SK-N-SH treated with all-trans-retinoic acid at 6 μM for 48 hours (cell line): ENCODE measurements at regions not wholly inside any gene's neighbourhood (a gene's known extent, or its start where the extent isn't known, plus 50 kb on each side); places are given as distances from the start of the nearest gene placed in this dataset.
"Not testable (repeated sequence)": the region's sequence is repeated elsewhere in the genome, so short reads cannot be mapped to it uniquely, and the experiment has no call there.

Source experiments
- CREB5 ChIP-seq: fragments of 250-450 bp; sonication (Bioruptor Pico); IDR thresholded peaks from 2 replicates; pipeline ENCODE4 v1.5.1; 2020; ENCODE audit warnings: low read depth, mild to moderate bottlenecking, moderate library complexity
- GLIS3 ChIP-seq: fragments of 250-450 bp; sonication (Bioruptor Pico); IDR thresholded peaks from 2 replicates; pipeline ENCODE4 v1.5.0; 2020; ENCODE audit warnings: mild to moderate bottlenecking, moderate library complexity
- PATZ1 ChIP-seq: fragments of 250-450 bp; sonication (Bioruptor Pico); IDR thresholded peaks from 2 replicates; pipeline ENCODE4 v1.8.0; 2020; ENCODE audit warnings: mild to moderate bottlenecking, moderate library complexity, borderline replicate concordance
- PPARA ChIP-seq: fragments of 250-450 bp; sonication (Bioruptor Pico); IDR thresholded peaks from 2 replicates; pipeline ENCODE4 v1.5.0; 2020; ENCODE audit warnings: mild to moderate bottlenecking, borderline replicate concordance
- TOX ChIP-seq: fragments of 250-450 bp; sonication (Bioruptor Pico); IDR thresholded peaks from 2 replicates; pipeline ENCODE4 v1.8.0; 2021; ENCODE audit warnings: mild to moderate bottlenecking, moderate library complexity, borderline replicate concordance
- ZFP3 ChIP-seq: fragments of 250-450 bp; sonication (Bioruptor Pico); IDR thresholded peaks from 2 replicates; pipeline ENCODE4 v1.5.0; 2020; ENCODE audit warnings: mild to moderate bottlenecking, moderate library complexity
- ZNF70 ChIP-seq: fragments of 450-650 bp; formaldehyde crosslinking; IDR thresholded peaks from 2 replicates; pipeline ENCODE4 v1.5.0; 2020; ENCODE audit warnings: mild to moderate bottlenecking, moderate library complexity
- ZNF8 ChIP-seq: fragments of 450-650 bp; formaldehyde crosslinking; IDR thresholded peaks from 2 replicates; pipeline ENCODE4 v1.5.0; 2020; ENCODE audit warnings: mild to moderate bottlenecking, moderate library complexity
- TF ChIP-seq, protein P1 (sequence below): fragments of 250-450 bp; sonication (Bioruptor Pico); IDR thresholded peaks from 2 replicates; pipeline ENCODE4 v1.8.0; 2021; ENCODE audit warnings: low read depth, mild to moderate bottlenecking, moderate library complexity, borderline replicate concordance

DNA sequence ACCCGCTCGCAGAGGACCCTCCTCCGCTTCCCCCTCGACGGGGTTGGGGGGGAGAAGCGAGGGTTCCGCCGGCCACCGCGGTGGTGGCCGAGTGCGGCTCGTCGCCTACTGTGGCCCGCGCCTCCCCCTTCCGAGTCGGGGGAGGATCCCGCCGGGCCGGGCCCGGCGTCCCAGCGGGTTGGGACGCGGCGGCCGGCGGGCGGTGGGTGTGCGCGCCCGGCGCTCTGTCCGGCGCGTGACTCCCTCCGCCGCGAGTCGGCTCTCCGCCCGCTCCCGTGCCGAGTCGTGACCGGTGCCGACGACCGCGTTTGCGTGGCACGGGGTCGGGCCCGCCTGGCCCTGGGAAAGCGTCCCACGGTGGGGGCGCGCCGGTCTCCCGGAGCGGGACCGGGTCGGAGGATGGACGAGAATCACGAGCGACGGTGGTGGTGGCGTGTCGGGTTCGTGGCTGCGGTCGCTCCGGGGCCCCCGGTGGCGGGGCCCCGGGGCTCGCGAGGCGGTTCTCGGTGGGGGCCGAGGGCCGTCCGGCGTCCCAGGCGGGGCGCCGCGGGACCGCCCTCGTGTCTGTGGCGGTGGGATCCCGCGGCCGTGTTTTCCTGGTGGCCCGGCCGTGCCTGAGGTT is 2130.7 kb upstream of the TPTE start:
- TF ChIP-seq, protein P1, sequence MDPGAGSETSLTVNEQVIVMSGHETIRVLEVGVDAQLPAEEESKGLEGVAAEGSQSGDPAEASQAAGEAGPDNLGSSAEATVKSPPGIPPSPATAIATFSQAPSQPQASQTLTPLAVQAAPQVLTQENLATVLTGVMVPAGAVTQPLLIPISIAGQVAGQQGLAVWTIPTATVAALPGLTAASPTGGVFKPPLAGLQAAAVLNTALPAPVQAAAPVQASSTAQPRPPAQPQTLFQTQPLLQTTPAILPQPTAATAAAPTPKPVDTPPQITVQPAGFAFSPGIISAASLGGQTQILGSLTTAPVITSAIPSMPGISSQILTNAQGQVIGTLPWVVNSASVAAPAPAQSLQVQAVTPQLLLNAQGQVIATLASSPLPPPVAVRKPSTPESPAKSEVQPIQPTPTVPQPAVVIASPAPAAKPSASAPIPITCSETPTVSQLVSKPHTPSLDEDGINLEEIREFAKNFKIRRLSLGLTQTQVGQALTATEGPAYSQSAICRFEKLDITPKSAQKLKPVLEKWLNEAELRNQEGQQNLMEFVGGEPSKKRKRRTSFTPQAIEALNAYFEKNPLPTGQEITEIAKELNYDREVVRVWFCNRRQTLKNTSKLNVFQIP, result not testable (repeated sequence)
- not testable (repeated sequence) for TF ChIP-seq PATZ1 (CRISPR knock-in tag); ZFP3 (CRISPR knock-in tag); GLIS3 (CRISPR knock-in tag); PPARA; ZNF8 (CRISPR knock-in tag); CREB5 (CRISPR knock-in tag); TOX (CRISPR knock-in tag); ZNF70 (CRISPR knock-in tag)
